ENCODE measurements at regions not wholly inside any gene's neighbourhood (a gene's known extent, or its start where the extent isn't known, plus 50 kb on each side); places are given as distances from the start of the nearest gene placed in this dataset.

- no peaks in the 10 kb centered on the region for H3K9me2 ChIP-seq (ENCODE audit: insufficient read depth)
- no peak for ATAC-seq
- H3K27ac ChIP-seq (ENCODE audit: low read depth) = no peak overlapping the region
- H3K4me2 ChIP-seq = no peak overlapping the region
- Mint-ChIP-seq H3K9me3 (no peaks in the 10 kb centered on the region), H3K4me1 (peaks cover 8% of the 10 kb centered on the region), H3K27ac (no peak overlapping the region), H3K27me3 (ENCODE audit: insufficient read depth, low read depth, poor library complexity) (no peaks in the 10 kb centered on the region), H3K36me3 (ENCODE audit: low read depth) (no peaks in the 10 kb centered on the region), H3K4me3 (no peak overlapping the region)
- H2AFZ ChIP-seq = no peak overlapping the region
- no peak for DNase-seq (ENCODE audit: low spot score)
- H4K20me1 ChIP-seq (replicated peaks; ENCODE audit: insufficient read depth) = no peaks in the 10 kb centered on the region
- H3K36me3 ChIP-seq (ENCODE audit: insufficient read depth) = no peaks in the 10 kb centered on the region
- H3K79me2 ChIP-seq (replicated peaks; ENCODE audit: insufficient read depth) = no peaks in the 10 kb centered on the region
- no peak overlapping the region for H3K4me3 ChIP-seq
- peaks cover 7% of the 10 kb centered on the region; the same call in 1 of the 2 replicates for H3K4me1 ChIP-seq (ENCODE audit: insufficient read depth)
- no peaks in the 10 kb centered on the region for H3K27me3 ChIP-seq (ENCODE audit: insufficient read depth)
- no peak for TF ChIP-seq ZNF331 (CRISPR knock-in tag; IDR thresholded peaks at IDR 0.05; ENCODE audit: low read depth)
- no peak for TF ChIP-seq ZNF114 (CRISPR knock-in tag; IDR thresholded peaks at IDR 0.05)
- TF ChIP-seq EZH2phosphoT487 (IDR thresholded peaks at IDR 0.05; ENCODE audit: unreplicated experiment) = no peak
- TF ChIP-seq EZH2 (IDR thresholded peaks at IDR 0.05; ENCODE audit: low read depth, unreplicated experiment) = no peak
- TF ChIP-seq ZNF462 (CRISPR knock-in tag; IDR thresholded peaks at IDR 0.05) = no peak
- TF ChIP-seq CREB1 (CRISPR knock-in tag; IDR thresholded peaks at IDR 0.05; ENCODE audit: low read depth) = no peak
- TF ChIP-seq POLR2AphosphoS5 (IDR thresholded peaks at IDR 0.05; ENCODE audit: low read depth) = no peak
- TF ChIP-seq NANOG (IDR thresholded peaks at IDR 0.05; ENCODE audit: borderline replicate concordance) = no peak
- TF ChIP-seq JUNB (IDR thresholded peaks at IDR 0.05; ENCODE audit: unreplicated experiment) = no peak
- TF ChIP-seq, protein P1, sequence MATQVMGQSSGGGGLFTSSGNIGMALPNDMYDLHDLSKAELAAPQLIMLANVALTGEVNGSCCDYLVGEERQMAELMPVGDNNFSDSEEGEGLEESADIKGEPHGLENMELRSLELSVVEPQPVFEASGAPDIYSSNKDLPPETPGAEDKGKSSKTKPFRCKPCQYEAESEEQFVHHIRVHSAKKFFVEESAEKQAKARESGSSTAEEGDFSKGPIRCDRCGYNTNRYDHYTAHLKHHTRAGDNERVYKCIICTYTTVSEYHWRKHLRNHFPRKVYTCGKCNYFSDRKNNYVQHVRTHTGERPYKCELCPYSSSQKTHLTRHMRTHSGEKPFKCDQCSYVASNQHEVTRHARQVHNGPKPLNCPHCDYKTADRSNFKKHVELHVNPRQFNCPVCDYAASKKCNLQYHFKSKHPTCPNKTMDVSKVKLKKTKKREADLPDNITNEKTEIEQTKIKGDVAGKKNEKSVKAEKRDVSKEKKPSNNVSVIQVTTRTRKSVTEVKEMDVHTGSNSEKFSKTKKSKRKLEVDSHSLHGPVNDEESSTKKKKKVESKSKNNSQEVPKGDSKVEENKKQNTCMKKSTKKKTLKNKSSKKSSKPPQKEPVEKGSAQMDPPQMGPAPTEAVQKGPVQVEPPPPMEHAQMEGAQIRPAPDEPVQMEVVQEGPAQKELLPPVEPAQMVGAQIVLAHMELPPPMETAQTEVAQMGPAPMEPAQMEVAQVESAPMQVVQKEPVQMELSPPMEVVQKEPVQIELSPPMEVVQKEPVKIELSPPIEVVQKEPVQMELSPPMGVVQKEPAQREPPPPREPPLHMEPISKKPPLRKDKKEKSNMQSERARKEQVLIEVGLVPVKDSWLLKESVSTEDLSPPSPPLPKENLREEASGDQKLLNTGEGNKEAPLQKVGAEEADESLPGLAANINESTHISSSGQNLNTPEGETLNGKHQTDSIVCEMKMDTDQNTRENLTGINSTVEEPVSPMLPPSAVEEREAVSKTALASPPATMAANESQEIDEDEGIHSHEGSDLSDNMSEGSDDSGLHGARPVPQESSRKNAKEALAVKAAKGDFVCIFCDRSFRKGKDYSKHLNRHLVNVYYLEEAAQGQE (IDR thresholded peaks at IDR 0.05; ENCODE audit: unreplicated experiment) = no peak
- no peaks in the 10 kb centered on the region for H3F3A ChIP-seq (replicated peaks; ENCODE audit: low read depth)
Observed at GRCh38 chr12:25054783-25055144, 105.9 kb upstream of the BCAT1 start.

Data from GM23338 (cell line).